Suppressor macrophage (primary cell): ENCODE measurements at regions not wholly inside any gene's neighbourhood (a gene's known extent, or its start where the extent isn't known, plus 50 kb on each side); places are given as distances from the start of the nearest gene placed in this dataset.

ENCODE experiments used
- DNase-seq, 4 experiments: peaks; one replicate each; pipeline ENCODE4 v3.0.0-alpha.2; 2020 to 2022

- DNase-seq, result no peak
Observed at GRCh38 chr5:5581080-5581479, 158.6 kb downstream of the ICE1 start.

- no peak for DNase-seq
Observed at GRCh38 chr5:5576744-5577143, 154.3 kb downstream of the ICE1 start.

GRCh38 chr5:5575461-5575860, 153.0 kb downstream of the ICE1 start:
- DNase-seq, result no peak

- DNase-seq, result no peak
Observed at GRCh38 chr5:5573798-5574380, 151.4 kb downstream of the ICE1 start.

GRCh38 chr5:5572976-5573797, 150.7 kb downstream of the ICE1 start:
- no peak for DNase-seq

GRCh38 chr5:5572010-5572865, 149.8 kb downstream of the ICE1 start:
- DNase-seq, result no peak

GRCh38 chr5:5570646-5571045, 148.2 kb downstream of the ICE1 start:
- no peak for DNase-seq

GRCh38 chr5:5564898-5565297, 142.4 kb downstream of the ICE1 start:
- no peak for DNase-seq

- no peak for DNase-seq
Observed at GRCh38 chr5:5560016-5560415, 137.5 kb downstream of the ICE1 start.

- no peak for DNase-seq
Observed at GRCh38 chr5:5558638-5559527, 136.4 kb downstream of the ICE1 start.

GRCh38 chr5:5558102-5558501, 135.6 kb downstream of the ICE1 start:
- DNase-seq, result no peak

GRCh38 chr5:5551499-5551898, 129.0 kb downstream of the ICE1 start:
- no peak for DNase-seq

- DNase-seq, result no peak
Observed at GRCh38 chr5:5546408-5546807, 123.9 kb downstream of the ICE1 start.

GRCh38 chr5:5544094-5544663, 121.7 kb downstream of the ICE1 start:
- DNase-seq, result no peak

GRCh38 chr5:5542654-5543053, 120.2 kb downstream of the ICE1 start:
- no peak for DNase-seq

- DNase-seq, result no peak
Observed at GRCh38 chr5:5540065-5540464, 117.6 kb downstream of the ICE1 start.
